ENCODE measurements at regions not wholly inside any gene's neighbourhood (a gene's known extent, or its start where the extent isn't known, plus 50 kb on each side); places are given as distances from the start of the nearest gene placed in this dataset.
"Not testable (repeated sequence)": the region's sequence is repeated elsewhere in the genome, so short reads cannot be mapped to it uniquely, and the experiment has no call there.

GRCh38 chr14:98218218-98218617 is 1053.8 kb downstream of the BCL11B start:
- ChIA-PET CTCF (no interaction called here), POLR2A (no interaction called here)
- H3K9me3 Mint-ChIP-seq, result no peaks in the 10 kb centered on the region
- H3K4me3 Mint-ChIP-seq, result no peak overlapping the region
- H3K27ac Mint-ChIP-seq, result no peak overlapping the region
- H3K4me1 Mint-ChIP-seq, result peaks cover 16% of the 10 kb centered on the region
- no peak for DNase-seq
- peaks cover 2% of the 10 kb centered on the region for H3K27me3 Mint-ChIP-seq
- H3K36me3 Mint-ChIP-seq (ENCODE audit: low read depth), result no peaks in the 10 kb centered on the region

- no peaks in the 10 kb centered on the region for H3K9me3 Mint-ChIP-seq
- POLR2A ChIA-PET, result no interaction called here
- CTCF ChIA-PET, result no interaction called here
- H3K36me3 Mint-ChIP-seq (ENCODE audit: low read depth), result no peaks in the 10 kb centered on the region
- no peak for DNase-seq
- no peak overlapping the region for H3K27ac Mint-ChIP-seq
- no peak overlapping the region for H3K4me3 Mint-ChIP-seq
- H3K27me3 Mint-ChIP-seq, result peaks cover 2% of the 10 kb centered on the region
- peaks cover 27% of the 10 kb centered on the region for H3K4me1 Mint-ChIP-seq
These were observed 1052.4 kb downstream of the BCL11B start for GRCh38 chr14:98219638-98220037.

- no peak overlapping the region for H3K4me3 Mint-ChIP-seq
- H3K27me3 Mint-ChIP-seq, result no peaks in the 10 kb centered on the region
- peaks cover 61% of the 10 kb centered on the region for H3K4me1 Mint-ChIP-seq
- ChIA-PET CTCF (interaction anchor here (0.9 to 1.9 kb wide), 3 partner anchors 9 to 84 kb away, joined by 3 to 4 read pairs (median 3); no protein-coding TSS in a partner anchor), POLR2A (interaction anchor here (0.8 to 2.3 kb wide), 3 partner anchors 34 to 82 kb away, joined by 3 to 13 read pairs (median 8); no protein-coding TSS in a partner anchor)
- DNase-seq, result no peak
- H3K36me3 Mint-ChIP-seq (ENCODE audit: low read depth), result peaks cover 7% of the 10 kb centered on the region
- H3K27ac Mint-ChIP-seq, result peak overlapping the region; percentile 87
- no peaks in the 10 kb centered on the region for H3K9me3 Mint-ChIP-seq
These were observed 1048.9 kb downstream of the BCL11B start for GRCh38 chr14:98223106-98223505.

GRCh38 chr14:98223710-98224109 is 1048.3 kb downstream of the BCL11B start:
- CTCF ChIA-PET, result interaction anchor here (0.9 to 1.9 kb wide), 3 partner anchors 9 to 84 kb away, joined by 3 to 4 read pairs (median 3); no protein-coding TSS in a partner anchor
- Mint-ChIP-seq H3K36me3 (ENCODE audit: low read depth) (peaks cover 11% of the 10 kb centered on the region), H3K4me1 (peaks cover 67% of the 10 kb centered on the region), H3K4me3 (peak overlapping the region; percentile 5), H3K27ac (peak overlapping the region; percentile 87)
- POLR2A ChIA-PET, result interaction anchor here (0.8 to 2.3 kb wide), 3 partner anchors 35 to 83 kb away, joined by 3 to 13 read pairs (median 8); no protein-coding TSS in a partner anchor
- not testable (repeated sequence) for H3K9me3 Mint-ChIP-seq, H3K27me3 Mint-ChIP-seq
- DNase-seq, result peak; percentile 58

- Mint-ChIP-seq H3K36me3 (ENCODE audit: low read depth) (peaks cover 11% of the 10 kb centered on the region), H3K27me3 (no peaks in the 10 kb centered on the region), H3K27ac (peak overlapping the region; percentile 87), H3K4me1 (peaks cover 75% of the 10 kb centered on the region), H3K4me3 (no peak overlapping the region), H3K9me3 (no peaks in the 10 kb centered on the region)
- ChIA-PET CTCF (interaction anchor here (0.7 to 2.0 kb wide), 5 partner anchors 16 to 1039 kb away, joined by 3 to 11 read pairs (median 4); no protein-coding TSS in a partner anchor), POLR2A (interaction anchor here (1.1 to 2.4 kb wide), 10 partner anchors 10 to 1048 kb away, joined by 3 to 17 read pairs (median 5); partner anchors contain the start of gene BCL11B)
- no peak for DNase-seq
These were observed 1045.6 kb downstream of the BCL11B start for GRCh38 chr14:98226411-98226810.

- Mint-ChIP-seq H3K36me3 (ENCODE audit: low read depth) (peaks cover 11% of the 10 kb centered on the region), H3K9me3 (no peaks in the 10 kb centered on the region), H3K27ac (peak overlapping the region; percentile 87), H3K4me3 (peak overlapping the region; percentile 21), H3K4me1 (peaks cover 77% of the 10 kb centered on the region), H3K27me3 (no peaks in the 10 kb centered on the region)
- ChIA-PET CTCF (interaction anchor here (0.7 to 2.0 kb wide), 8 partner anchors 16 to 1048 kb away, joined by 3 to 11 read pairs (median 4); no protein-coding TSS in a partner anchor), POLR2A (interaction anchor here (0.6 to 2.4 kb wide), 18 partner anchors 9 to 1721 kb away, joined by 3 to 17 read pairs (median 4); partner anchors contain the start of gene BCL11B)
- peak; percentile 50 for DNase-seq
These were observed 1044.8 kb downstream of the BCL11B start for GRCh38 chr14:98227000-98227726.

GRCh38 chr14:98227727-98228111 is 1044.3 kb downstream of the BCL11B start:
- ChIA-PET POLR2A (interaction anchor here (0.6 to 2.4 kb wide), 15 partner anchors 8 to 1721 kb away, joined by 3 to 17 read pairs (median 4); partner anchors contain the start of gene BCL11B), CTCF (interaction anchor here (0.9 to 2.0 kb wide), 6 partner anchors 17 to 1047 kb away, joined by 3 to 11 read pairs (median 4); no protein-coding TSS in a partner anchor)
- peak overlapping the region; percentile 21 for H3K4me3 Mint-ChIP-seq
- no peaks in the 10 kb centered on the region for H3K9me3 Mint-ChIP-seq
- H3K27ac Mint-ChIP-seq, result peak overlapping the region; percentile 87
- H3K36me3 Mint-ChIP-seq (ENCODE audit: low read depth), result peaks cover 11% of the 10 kb centered on the region
- no peak for DNase-seq
- H3K4me1 Mint-ChIP-seq, result peaks cover 73% of the 10 kb centered on the region
- H3K27me3 Mint-ChIP-seq, result no peaks in the 10 kb centered on the region

- H3K4me1 Mint-ChIP-seq, result peaks cover 74% of the 10 kb centered on the region
- H3K9me3 Mint-ChIP-seq, result no peaks in the 10 kb centered on the region
- DNase-seq, result no peak
- ChIA-PET CTCF (interaction anchor here (0.7 to 1.5 kb wide), 2 partner anchors 38 to 503 kb away, joined by 3 read pairs; no protein-coding TSS in a partner anchor), POLR2A (interaction anchor here (1.0 to 2.8 kb wide), 4 partner anchors 15 to 251 kb away, joined by 3 to 8 read pairs (median 4); no protein-coding TSS in a partner anchor)
- H3K4me3 Mint-ChIP-seq, result no peak overlapping the region
- no peak overlapping the region for H3K27ac Mint-ChIP-seq
- peaks cover 11% of the 10 kb centered on the region for H3K36me3 Mint-ChIP-seq (ENCODE audit: low read depth)
- H3K27me3 Mint-ChIP-seq, result no peaks in the 10 kb centered on the region
These were observed 1042.2 kb downstream of the BCL11B start for GRCh38 chr14:98229656-98230366.

- CTCF ChIA-PET, result interaction anchor here (1.5 kb wide), 1 partner anchor 39 kb away, joined by 3 read pairs; no protein-coding TSS in a partner anchor
- no peak for DNase-seq
- Mint-ChIP-seq H3K9me3 (no peaks in the 10 kb centered on the region), H3K36me3 (ENCODE audit: low read depth) (peaks cover 11% of the 10 kb centered on the region), H3K27me3 (no peaks in the 10 kb centered on the region), H3K27ac (no peak overlapping the region), H3K4me1 (peaks cover 73% of the 10 kb centered on the region), H3K4me3 (no peak overlapping the region)
- POLR2A ChIA-PET, result interaction anchor here (1.0 to 2.8 kb wide), 2 partner anchors 41 to 252 kb away, joined by 3 to 8 read pairs; no protein-coding TSS in a partner anchor
These were observed 1041.6 kb downstream of the BCL11B start for GRCh38 chr14:98230411-98230810.

GRCh38 chr14:98231210-98231609 is 1040.8 kb downstream of the BCL11B start:
- peaks cover 11% of the 10 kb centered on the region for H3K36me3 Mint-ChIP-seq (ENCODE audit: low read depth)
- H3K27ac Mint-ChIP-seq, result no peak overlapping the region

GRCh38 chr14:98233656-98234055 is 1038.3 kb downstream of the BCL11B start:
- CTCF ChIA-PET, result no interaction called here
- H3K36me3 Mint-ChIP-seq (ENCODE audit: low read depth), result peaks cover under 1% of the 10 kb centered on the region
- no peak for DNase-seq
- no peaks in the 10 kb centered on the region for H3K27me3 Mint-ChIP-seq
- H3K9me3 Mint-ChIP-seq, result peaks cover 2% of the 10 kb centered on the region
- no peak overlapping the region for H3K4me3 Mint-ChIP-seq
- no peak overlapping the region for H3K27ac Mint-ChIP-seq
- H3K4me1 Mint-ChIP-seq, result peaks cover 40% of the 10 kb centered on the region
- POLR2A ChIA-PET, result no interaction called here

More at GRCh38 chr14:98231210-98231609, 1040.8 kb downstream of the BCL11B start:
- no peaks in the 10 kb centered on the region for H3K27me3 Mint-ChIP-seq
- CTCF ChIA-PET, result interaction anchor here (1.5 kb wide), 1 partner anchor 40 kb away, joined by 3 read pairs; no protein-coding TSS in a partner anchor
- POLR2A ChIA-PET, result interaction anchor here (2.8 kb wide), 1 partner anchor 42 kb away, joined by 8 read pairs; no protein-coding TSS in a partner anchor
- H3K4me1 Mint-ChIP-seq, result peaks cover 65% of the 10 kb centered on the region
- no peak overlapping the region for H3K4me3 Mint-ChIP-seq
- no peak for DNase-seq
- H3K9me3 Mint-ChIP-seq, result no peaks in the 10 kb centered on the region

GRCh38 chr14:98234208-98234607 is 1037.8 kb downstream of the BCL11B start:
- no peak overlapping the region for H3K27ac Mint-ChIP-seq
- H3K9me3 Mint-ChIP-seq, result peaks cover 2% of the 10 kb centered on the region
- H3K36me3 Mint-ChIP-seq (ENCODE audit: low read depth), result no peaks in the 10 kb centered on the region
- DNase-seq, result peak; percentile 35
- CTCF ChIA-PET, result interaction anchor here (0.6 kb wide), 1 partner anchor 507 kb away, joined by 5 read pairs; no protein-coding TSS in a partner anchor
- POLR2A ChIA-PET, result no interaction called here
- no peaks in the 10 kb centered on the region for H3K27me3 Mint-ChIP-seq
- peaks cover 38% of the 10 kb centered on the region for H3K4me1 Mint-ChIP-seq
- H3K4me3 Mint-ChIP-seq, result no peak overlapping the region
